ENCODE measurements at regions not wholly inside any gene's neighbourhood (a gene's known extent, or its start where the extent isn't known, plus 50 kb on each side); places are given as distances from the start of the nearest gene placed in this dataset.

DNA sequence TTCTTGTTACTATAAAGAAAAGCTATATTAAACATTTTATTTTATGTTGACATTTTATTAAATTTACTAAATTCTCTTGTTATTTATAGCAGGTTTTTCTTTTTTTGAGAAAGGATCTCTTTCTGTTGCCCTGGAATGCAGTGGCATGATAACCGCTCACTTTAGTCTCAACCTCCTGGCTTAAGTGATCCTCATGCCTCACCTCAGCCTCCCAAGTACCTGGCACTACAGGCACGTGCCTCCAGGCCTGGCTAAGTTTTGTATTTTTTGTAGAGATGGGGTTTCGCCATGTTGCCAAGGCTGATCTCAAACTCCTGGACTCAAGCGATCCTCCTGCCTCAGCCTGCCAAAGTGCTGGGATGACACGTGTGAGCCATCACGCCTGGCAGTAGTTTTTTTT, 280.2 kb upstream of the C9orf72 start:
- CTCF ChIA-PET (ENCODE audit: low intra/inter-chr PET ratio, low total read pairs), result no interaction called here
- intact Hi-C loops (cut with micrococcal nuclease; ENCODE audit: unreplicated experiment), result no loop called here
- BruUV-seq (replicated peaks), result no TSS peak
- H3K4me3 ChIP-seq (replicated peaks in 1 of 3; ENCODE audit: insufficient read depth in 1 of 3, low read depth in 2 of 3, low read length in 3 of 3), result no peak overlapping the region
- H3K27ac ChIP-seq (ENCODE audit: extremely low read length, insufficient read depth, low read length), result no peak overlapping the region
- FAIRE-seq (no peak), DNase-seq (ENCODE audit: low spot score) (no peak), ATAC-seq (no peak)
- in situ Hi-C loops (cut with HindIII; ENCODE audit: extremely low pct_ligation_motif_present, low pct_unique_long_range_greater_than_20kb), result no loop called here
- no peaks in the 10 kb centered on the region for H3K79me2 ChIP-seq (ENCODE audit: insufficient read depth, low read length)
- H2AFZ ChIP-seq (ENCODE audit: low read length), result no peak overlapping the region
- no peak overlapping the region for H3K4me2 ChIP-seq (ENCODE audit: low read depth, low read length)
- no peaks in the 10 kb centered on the region for H4K20me1 ChIP-seq (ENCODE audit: insufficient read depth, low read length)
- H3K4me1 ChIP-seq (ENCODE audit: insufficient read depth, low read length), result no peaks in the 10 kb centered on the region
- H3K9me3 ChIP-seq (ENCODE audit: low read length), result no peaks in the 10 kb centered on the region
- 52% methylated on average over 6 of the region's 6 CpGs for WGBS (ENCODE audit: low lambda C conversion rate)
- TF ChIP-seq SAP130 (CRISPR knock-in tag; IDR thresholded peaks at IDR 0.05; ENCODE audit: low read depth) (no peak), ZNF101 (CRISPR knock-in tag; IDR thresholded peaks at IDR 0.05; ENCODE audit: borderline replicate concordance, low read depth) (no peak), SNAI1 (CRISPR knock-in tag; IDR thresholded peaks at IDR 0.05; ENCODE audit: borderline replicate concordance) (no peak), ZNF235 (CRISPR knock-in tag; IDR thresholded peaks at IDR 0.05; ENCODE audit: borderline replicate concordance) (no peak), NFYC (CRISPR knock-in tag; IDR thresholded peaks at IDR 0.05) (no peak), ZNF136 (CRISPR knock-in tag; IDR thresholded peaks at IDR 0.05; ENCODE audit: low read depth) (no peak), ZFP36 (IDR thresholded peaks at IDR 0.05; ENCODE audit: borderline replicate concordance, low read depth, low read length, partially characterized antibody) (no peak), ZNF331 (CRISPR knock-in tag; IDR thresholded peaks at IDR 0.05) (no peak), ZNF629 (CRISPR knock-in tag; conservative IDR thresholded peaks at IDR 0.05) (no peak), ZSCAN9 (CRISPR knock-in tag; IDR thresholded peaks at IDR 0.05; ENCODE audit: borderline replicate concordance) (no peak), ZNF557 (CRISPR knock-in tag; IDR thresholded peaks at IDR 0.05) (no peak), ARNT2 (CRISPR knock-in tag; IDR thresholded peaks at IDR 0.05; ENCODE audit: low read depth) (no peak), ZNF44 (CRISPR knock-in tag; IDR thresholded peaks at IDR 0.05) (no peak), ZNF570 (CRISPR knock-in tag; IDR thresholded peaks at IDR 0.05; ENCODE audit: borderline replicate concordance) (no peak), ZNF30 (CRISPR knock-in tag; IDR thresholded peaks at IDR 0.05) (no peak), U2AF2 (IDR thresholded peaks at IDR 0.05; ENCODE audit: low read depth, low read length) (no peak)
- TF ChIP-seq, protein P1, sequence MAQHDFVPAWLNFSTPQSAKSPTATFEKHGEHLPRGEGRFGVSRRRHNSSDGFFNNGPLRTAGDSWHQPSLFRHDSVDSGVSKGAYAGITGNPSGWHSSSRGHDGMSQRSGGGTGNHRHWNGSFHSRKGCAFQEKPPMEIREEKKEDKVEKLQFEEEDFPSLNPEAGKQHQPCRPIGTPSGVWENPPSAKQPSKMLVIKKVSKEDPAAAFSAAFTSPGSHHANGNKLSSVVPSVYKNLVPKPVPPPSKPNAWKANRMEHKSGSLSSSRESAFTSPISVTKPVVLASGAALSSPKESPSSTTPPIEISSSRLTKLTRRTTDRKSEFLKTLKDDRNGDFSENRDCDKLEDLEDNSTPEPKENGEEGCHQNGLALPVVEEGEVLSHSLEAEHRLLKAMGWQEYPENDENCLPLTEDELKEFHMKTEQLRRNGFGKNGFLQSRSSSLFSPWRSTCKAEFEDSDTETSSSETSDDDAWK (CRISPR knock-in tag; IDR thresholded peaks at IDR 0.05), result no peak
- TF ChIP-seq, protein P2, sequence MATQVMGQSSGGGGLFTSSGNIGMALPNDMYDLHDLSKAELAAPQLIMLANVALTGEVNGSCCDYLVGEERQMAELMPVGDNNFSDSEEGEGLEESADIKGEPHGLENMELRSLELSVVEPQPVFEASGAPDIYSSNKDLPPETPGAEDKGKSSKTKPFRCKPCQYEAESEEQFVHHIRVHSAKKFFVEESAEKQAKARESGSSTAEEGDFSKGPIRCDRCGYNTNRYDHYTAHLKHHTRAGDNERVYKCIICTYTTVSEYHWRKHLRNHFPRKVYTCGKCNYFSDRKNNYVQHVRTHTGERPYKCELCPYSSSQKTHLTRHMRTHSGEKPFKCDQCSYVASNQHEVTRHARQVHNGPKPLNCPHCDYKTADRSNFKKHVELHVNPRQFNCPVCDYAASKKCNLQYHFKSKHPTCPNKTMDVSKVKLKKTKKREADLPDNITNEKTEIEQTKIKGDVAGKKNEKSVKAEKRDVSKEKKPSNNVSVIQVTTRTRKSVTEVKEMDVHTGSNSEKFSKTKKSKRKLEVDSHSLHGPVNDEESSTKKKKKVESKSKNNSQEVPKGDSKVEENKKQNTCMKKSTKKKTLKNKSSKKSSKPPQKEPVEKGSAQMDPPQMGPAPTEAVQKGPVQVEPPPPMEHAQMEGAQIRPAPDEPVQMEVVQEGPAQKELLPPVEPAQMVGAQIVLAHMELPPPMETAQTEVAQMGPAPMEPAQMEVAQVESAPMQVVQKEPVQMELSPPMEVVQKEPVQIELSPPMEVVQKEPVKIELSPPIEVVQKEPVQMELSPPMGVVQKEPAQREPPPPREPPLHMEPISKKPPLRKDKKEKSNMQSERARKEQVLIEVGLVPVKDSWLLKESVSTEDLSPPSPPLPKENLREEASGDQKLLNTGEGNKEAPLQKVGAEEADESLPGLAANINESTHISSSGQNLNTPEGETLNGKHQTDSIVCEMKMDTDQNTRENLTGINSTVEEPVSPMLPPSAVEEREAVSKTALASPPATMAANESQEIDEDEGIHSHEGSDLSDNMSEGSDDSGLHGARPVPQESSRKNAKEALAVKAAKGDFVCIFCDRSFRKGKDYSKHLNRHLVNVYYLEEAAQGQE (IDR thresholded peaks at IDR 0.05; ENCODE audit: borderline replicate concordance in 1 of 2, low read depth in 1 of 2, low read length in 2 of 2), result no peak
- no peaks in the 10 kb centered on the region for H3K36me3 ChIP-seq (replicated peaks in 1 of 2; ENCODE audit: control insufficient read depth in 1 of 2, insufficient read depth in 2 of 2, low read length in 2 of 2)
- POLR2A ChIA-PET, result no interaction called here
- H3K27me3 ChIP-seq (ENCODE audit: control insufficient read depth in 1 of 2, insufficient read depth in 2 of 2, low read length in 2 of 2), result no peaks in the 10 kb centered on the region; a peak in 1 of 5 replicates
- H3K9ac ChIP-seq (ENCODE audit: insufficient read depth, low read depth, low read length), result no peak overlapping the region
